Endothelial cell of umbilical vein (primary cell): ENCODE measurements at regions not wholly inside any gene's neighbourhood (a gene's known extent, or its start where the extent isn't known, plus 50 kb on each side); places are given as distances from the start of the nearest gene placed in this dataset.

Source experiments
- BruUV-seq: library from RNA; stranded (reverse); fragments of 400-500 nt; replicated peaks from 2 replicates; lab custom pipeline; 2021; lab: Mats Ljungman, UMichigan
- CTCF ChIA-PET: fragments of 300-600, 350-600 bp; sonication (Branson Sonifier 250); formaldehyde crosslinking; loops from one replicate; lab custom pipeline; 2021; ENCODE audit warnings: antibody characterized with exemption, inconsistent platforms; lab: Charles Lee
- POLR2A ChIA-PET: fragments of 300-600, 350-600 bp; sonication (Branson Sonifier 250); formaldehyde crosslinking; loops from one replicate; lab custom pipeline; 2021; ENCODE audit warnings: antibody characterized with exemption, inconsistent platforms; lab: Charles Lee
- DNase-seq: peaks from one replicate; pipeline ENCODE4 v3.0.0-alpha.2; 2011; ENCODE audit warnings: low read depth, low spot score
- FAIRE-seq: peaks from 2 replicates; lab custom pipeline; 2011; peaks lifted over from hg19 to GRCh38; lab: Jason Lieb, UNC
- H2AFZ ChIP-seq: 2 replicates; pipeline ENCODE4 v1.6.0; 2012; ENCODE audit warnings: low read depth, low read length, control low read depth, inconsistent platforms
- H3K27ac ChIP-seq: 2 replicates; pipeline ENCODE4 v1.5.1; 2011; ENCODE audit warnings: low read depth, mild to moderate bottlenecking, control low read depth, low read length, moderate library complexity; ENCODE audit not compliant: insufficient read depth
- H3K27me3 ChIP-seq, 2 experiments: 2 replicates each; pipeline versions ENCODE4 v1.6.0 to v1.6.1; 2011; ENCODE audit warnings: low read length in 2 of 2, mixed read lengths in 1 of 2; ENCODE audit not compliant: control insufficient read depth in 2 of 2, insufficient read depth in 2 of 2
- H3K36me3 ChIP-seq, 2 experiments: 2 replicates in 1 of 2; 3 replicates in 1 of 2; pipeline ENCODE4 v1.5.1; 2011; ENCODE audit warnings: low read length in 2 of 2, mild to moderate bottlenecking in 1 of 2, moderate library complexity in 1 of 2; ENCODE audit not compliant: control insufficient read depth in 2 of 2, insufficient read depth in 2 of 2; ENCODE audit errors: extremely low read depth in 1 of 2
- H3K4me1 ChIP-seq: 3 replicates; pipeline ENCODE4 v1.5.1; 2011; ENCODE audit warnings: mild to moderate bottlenecking, low read length; ENCODE audit not compliant: control insufficient read depth, insufficient read depth; ENCODE audit errors: extremely low read depth
- H3K4me2 ChIP-seq: 2 replicates; pipeline ENCODE4 v1.6.1; 2011; ENCODE audit warnings: low read length, control low read depth, mixed read lengths; ENCODE audit not compliant: insufficient read depth
- H3K4me3 ChIP-seq, 3 experiments: fragments of 200-600 bp in 1 of 3; sonication (generic), shearing (Covaris generic) in 1 of 3; replicated peaks in 1 of 3; 2 replicates each; pipeline ENCODE4 v1.5.1; 2011 to 2016; ENCODE audit warnings: control low read depth in 3 of 3, low read length in 3 of 3, mild to moderate bottlenecking in 2 of 3, inconsistent platforms in 1 of 3, low read depth in 1 of 3, moderate library complexity in 1 of 3; ENCODE audit not compliant: insufficient read depth in 1 of 3
- H3K79me2 ChIP-seq: 2 replicates; pipeline ENCODE4 v1.6.0; 2012; ENCODE audit warnings: low read length, inconsistent platforms; ENCODE audit not compliant: control insufficient read depth, insufficient read depth
- H3K9ac ChIP-seq: replicated peaks from 2 replicates; pipeline ENCODE3; 2011; ENCODE audit warnings: low read length, control low read depth; ENCODE audit not compliant: insufficient read depth; ENCODE audit errors: extremely low read depth
- H3K9me1 ChIP-seq: replicated peaks from 3 replicates; pipeline ENCODE4 v1.6.0; 2011; ENCODE audit warnings: mild to moderate bottlenecking, low read length; ENCODE audit not compliant: control insufficient read depth, insufficient read depth; ENCODE audit errors: extremely low read depth
- H3K9me3 ChIP-seq: replicated peaks from 2 replicates; pipeline ENCODE4 v1.5.1; 2012; ENCODE audit warnings: low read length, inconsistent platforms; ENCODE audit not compliant: control insufficient read depth, insufficient read depth
- H4K20me1 ChIP-seq: replicated peaks from 2 replicates; pipeline ENCODE3; 2011; ENCODE audit warnings: mild to moderate bottlenecking, low read length; ENCODE audit not compliant: control insufficient read depth, insufficient read depth; ENCODE audit errors: extremely low read depth
- EZH2 ChIP-seq: IDR thresholded peaks from 2 replicates; pipeline ENCODE4 v1.6.1; 2012; ENCODE audit warnings: borderline replicate concordance, low read depth, mild to moderate bottlenecking, moderate library complexity, low read length, inconsistent platforms; ENCODE audit not compliant: severe bottlenecking
- FOS ChIP-seq: IDR thresholded peaks from 2 replicates; pipeline ENCODE4 v1.6.1; 2011; ENCODE audit warnings: mild to moderate bottlenecking, low read length, moderate library complexity, borderline replicate concordance; ENCODE audit not compliant: insufficient read depth
- GATA2 ChIP-seq: IDR thresholded peaks from 2 replicates; pipeline ENCODE4 v1.7.0; 2011; ENCODE audit warnings: low read depth, mild to moderate bottlenecking, moderate library complexity, mixed read lengths, low read length; ENCODE audit not compliant: insufficient read length, insufficient read depth
- JUN ChIP-seq: IDR thresholded peaks from 2 replicates; pipeline ENCODE4 v1.6.1; 2011; ENCODE audit warnings: borderline replicate concordance, low read depth; ENCODE audit not compliant: insufficient read length, insufficient read depth
- MYC ChIP-seq: IDR thresholded peaks from one replicate; pipeline ENCODE4 v1.6.1; 2011; ENCODE audit warnings: mild to moderate bottlenecking, low read depth, low read length
- POLR2A ChIP-seq: IDR thresholded peaks from 2 replicates; pipeline ENCODE4 v1.6.1; 2012; ENCODE audit warnings: low read depth, mild to moderate bottlenecking, control low read depth, low read length
- POLR2AphosphoS5 ChIP-seq: IDR thresholded peaks from 2 replicates; pipeline ENCODE4 v1.6.1; 2012; ENCODE audit warnings: low read depth, mild to moderate bottlenecking, control low read depth, low read length, moderate library complexity; ENCODE audit not compliant: insufficient read depth
- dilution Hi-C: fragments of 300-500 bp; cut with MboI; formaldehyde crosslinking; loops from one replicate; pipeline ENCODE4 v1.15.0; 2019; ENCODE audit warnings: low sequenced_read_pairs; ENCODE audit not compliant: extremely low pct_ligation_motif_present
- intact Hi-C: fragments of 100-400 bp; cut with micrococcal nuclease; formaldehyde crosslinking; loops from one replicate; pipeline ENCODE4 v1.10.0; 2022
- TF ChIP-seq, protein P1 (sequence below): IDR thresholded peaks from 2 replicates; pipeline ENCODE4 v1.6.1; 2011; ENCODE audit not compliant: insufficient read depth, insufficient read length
- TF ChIP-seq, protein P2 (sequence below), 2 donors: IDR thresholded peaks; 1 replicate in 1 of 2; 2 replicates in 1 of 2; pipeline ENCODE4 v1.5.1; 2011; ENCODE audit warnings: low read length in 2 of 2, mild to moderate bottlenecking in 2 of 2, moderate library complexity in 2 of 2, control low read depth in 1 of 2, inconsistent platforms in 1 of 2, low read depth in 1 of 2; ENCODE audit not compliant: insufficient read depth in 1 of 2; ENCODE audit errors: extremely low read depth in 1 of 2

DNA sequence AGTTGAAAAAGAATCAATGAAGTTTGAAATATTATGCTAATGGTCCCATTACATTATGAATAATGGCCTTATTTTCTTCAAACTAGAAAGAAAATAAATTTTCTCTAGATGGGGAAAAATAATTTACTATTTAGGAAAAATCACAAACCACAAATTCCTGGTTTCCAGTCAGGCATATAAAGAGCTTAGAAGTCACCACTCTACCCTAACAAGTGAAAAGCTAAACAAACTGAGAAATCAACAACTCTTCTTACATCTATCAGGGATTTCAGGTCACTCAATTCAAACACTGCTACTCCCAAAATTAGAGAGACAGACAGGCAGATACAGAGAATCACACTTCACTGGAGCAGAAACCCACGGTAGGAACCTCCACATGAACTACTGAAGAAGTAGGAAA lies 82.1 kb upstream of the LRRC7 start:
- dilution Hi-C loops: no loop called here
- no peak for TF ChIP-seq FOS
- TF ChIP-seq GATA2: no peak
- no peak for TF ChIP-seq EZH2
- TF ChIP-seq POLR2A: no peak
- no peak for TF ChIP-seq POLR2AphosphoS5
- no peak for TF ChIP-seq JUN
- TF ChIP-seq, protein P1, sequence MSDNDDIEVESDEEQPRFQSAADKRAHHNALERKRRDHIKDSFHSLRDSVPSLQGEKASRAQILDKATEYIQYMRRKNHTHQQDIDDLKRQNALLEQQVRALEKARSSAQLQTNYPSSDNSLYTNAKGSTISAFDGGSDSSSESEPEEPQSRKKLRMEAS: no peak
- TF ChIP-seq, protein P2, sequence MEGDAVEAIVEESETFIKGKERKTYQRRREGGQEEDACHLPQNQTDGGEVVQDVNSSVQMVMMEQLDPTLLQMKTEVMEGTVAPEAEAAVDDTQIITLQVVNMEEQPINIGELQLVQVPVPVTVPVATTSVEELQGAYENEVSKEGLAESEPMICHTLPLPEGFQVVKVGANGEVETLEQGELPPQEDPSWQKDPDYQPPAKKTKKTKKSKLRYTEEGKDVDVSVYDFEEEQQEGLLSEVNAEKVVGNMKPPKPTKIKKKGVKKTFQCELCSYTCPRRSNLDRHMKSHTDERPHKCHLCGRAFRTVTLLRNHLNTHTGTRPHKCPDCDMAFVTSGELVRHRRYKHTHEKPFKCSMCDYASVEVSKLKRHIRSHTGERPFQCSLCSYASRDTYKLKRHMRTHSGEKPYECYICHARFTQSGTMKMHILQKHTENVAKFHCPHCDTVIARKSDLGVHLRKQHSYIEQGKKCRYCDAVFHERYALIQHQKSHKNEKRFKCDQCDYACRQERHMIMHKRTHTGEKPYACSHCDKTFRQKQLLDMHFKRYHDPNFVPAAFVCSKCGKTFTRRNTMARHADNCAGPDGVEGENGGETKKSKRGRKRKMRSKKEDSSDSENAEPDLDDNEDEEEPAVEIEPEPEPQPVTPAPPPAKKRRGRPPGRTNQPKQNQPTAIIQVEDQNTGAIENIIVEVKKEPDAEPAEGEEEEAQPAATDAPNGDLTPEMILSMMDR (IDR thresholded peaks at IDR 0.05; ENCODE audit: extremely low read depth in 1 of 2, insufficient read depth in 1 of 2, low read depth in 1 of 2, low read length in 2 of 2): no peak
- no peak for TF ChIP-seq MYC
- BruUV-seq: no TSS peak
- Histone ChIP-seq H3K4me3 (no peak overlapping the region), H3K9me3 (no peaks in the 10 kb centered on the region), H3K27ac (no peak overlapping the region), H3K9me1 (no peaks in the 10 kb centered on the region), H3K4me2 (no peak overlapping the region), H3K36me3 (no peaks in the 10 kb centered on the region), H3K4me1 (no peaks in the 10 kb centered on the region), H3K9ac (no peak overlapping the region), H3K79me2 (no peaks in the 10 kb centered on the region), H3K27me3 (no peaks in the 10 kb centered on the region), H4K20me1 (no peaks in the 10 kb centered on the region), H2AFZ (no peak overlapping the region)
- ChIA-PET POLR2A (no interaction called here), CTCF (no interaction called here)
- intact Hi-C loops: no loop called here
- FAIRE-seq: no peak
- DNase-seq: no peak
